Smooth muscle cell (in vitro differentiated cells): ENCODE measurements at regions not wholly inside any gene's neighbourhood (a gene's known extent, or its start where the extent isn't known, plus 50 kb on each side); places are given as distances from the start of the nearest gene placed in this dataset.

Experiments used
- DNase-seq: peaks from one replicate; lab custom pipeline; 2025; ENCODE audit not compliant: unreplicated experiment; lab: John Stamatoyannopoulos, UW
- H2AFZ ChIP-seq: fragments of 200-600 bp; sonication (generic); 2 replicates; pipeline ENCODE4 v1.6.0; 2016; ENCODE audit warnings: antibody characterized with exemption, low read depth, mild to moderate bottlenecking
- H3F3A ChIP-seq: fragments of 200-600 bp; sonication (generic); 2 replicates; pipeline ENCODE4 v1.6.0; 2017; ENCODE audit warnings: antibody characterized with exemption, low read depth
- H3K27ac ChIP-seq: fragments of 200-600 bp; sonication (generic); 2 replicates; pipeline ENCODE4 v1.5.1; 2016; ENCODE audit warnings: low read depth, mild to moderate bottlenecking
- H3K27me3 ChIP-seq: fragments of 200-600 bp; sonication (generic); 2 replicates; pipeline ENCODE4 v1.6.1; 2016; ENCODE audit warnings: low read depth, mild to moderate bottlenecking
- H3K36me3 ChIP-seq: fragments of 200-600 bp; sonication (generic); 2 replicates; pipeline ENCODE4 v1.5.1; 2016; ENCODE audit warnings: low read depth
- H3K4me1 ChIP-seq: fragments of 200-600 bp; sonication (generic); 2 replicates; pipeline ENCODE4 v1.5.1; 2016; ENCODE audit warnings: low read depth
- H3K4me2 ChIP-seq: fragments of 200-600 bp; sonication (generic); 2 replicates; pipeline ENCODE4 v1.6.0; 2016; ENCODE audit warnings: mild to moderate bottlenecking
- H3K4me3 ChIP-seq: fragments of 200-600 bp; sonication (generic); 2 replicates; pipeline ENCODE4 v1.5.1; 2016; ENCODE audit warnings: mild to moderate bottlenecking
- H3K79me2 ChIP-seq: fragments of 200-600 bp; sonication (generic); 2 replicates; pipeline ENCODE4 v1.6.0; 2016; ENCODE audit warnings: low read depth, mild to moderate bottlenecking
- H3K9ac ChIP-seq: fragments of 200-600 bp; sonication (generic); 2 replicates; pipeline ENCODE4 v1.6.0; 2016; ENCODE audit warnings: low read depth
- H3K9me3 ChIP-seq: fragments of 200-600 bp; sonication (generic); replicated peaks from 2 replicates; pipeline ENCODE4 v1.5.1; 2016; ENCODE audit warnings: low read depth
- H4K20me1 ChIP-seq: fragments of 200-600 bp; sonication (generic); 2 replicates; pipeline ENCODE4 v1.6.0; 2016; ENCODE audit warnings: low read depth
- CTCF ChIP-seq: fragments of 200-600 bp; sonication (generic); IDR thresholded peaks from 2 replicates; pipeline ENCODE4 v1.5.1; 2017; ENCODE audit warnings: borderline replicate concordance, mild to moderate bottlenecking, antibody characterized with exemption; ENCODE audit not compliant: insufficient read depth, poor library complexity, severe bottlenecking
- WGBS: methylation state at CpG from one replicate; pipeline ENCODE4 v1.1.7; 2016; ENCODE audit warnings: low lambda C conversion rate; 5-methylcytosine and 5-hydroxymethylcytosine counted together

GRCh38 chr6:19102936-19103335 lies 715.8 kb downstream of the RNF144B start:
- Histone ChIP-seq H3K4me1 (no peaks in the 10 kb centered on the region), H3K27ac (no peak overlapping the region), H3K4me2 (no peak overlapping the region), H3K27me3 (no peaks in the 10 kb centered on the region), H2AFZ (no peak overlapping the region), H3K36me3 (no peaks in the 10 kb centered on the region), H3K9ac (no peak overlapping the region), H3K9me3 (peaks cover 4% of the 10 kb centered on the region), H4K20me1 (no peaks in the 10 kb centered on the region), H3K79me2 (no peaks in the 10 kb centered on the region), H3K4me3 (no peak overlapping the region), H3F3A (no peaks in the 10 kb centered on the region)
- TF ChIP-seq CTCF: no peak
- no peak for DNase-seq
- 93% methylated on average over 3 of the region's 3 CpGs for whole genome bisulfite sequencing

- Histone ChIP-seq H3K9ac (no peak overlapping the region), H3K79me2 (no peaks in the 10 kb centered on the region), H3F3A (no peaks in the 10 kb centered on the region), H4K20me1 (no peaks in the 10 kb centered on the region), H3K4me1 (no peaks in the 10 kb centered on the region), H2AFZ (no peak overlapping the region), H3K4me3 (no peak overlapping the region), H3K36me3 (no peaks in the 10 kb centered on the region), H3K27me3 (no peaks in the 10 kb centered on the region), H3K4me2 (no peak overlapping the region), H3K27ac (no peak overlapping the region), H3K9me3 (no peaks in the 10 kb centered on the region)
- 100% methylated on average over 1 of the region's 1 CpG for WGBS
- TF ChIP-seq CTCF: no peak
- DNase-seq: no peak
Observed at GRCh38 chr6:19107468-19107867, 720.3 kb downstream of the RNF144B start.

GRCh38 chr6:19121521-19121920 lies 715.6 kb upstream of the ID4 start:
- no peaks in the 10 kb centered on the region for H3K27me3 ChIP-seq
- no peaks in the 10 kb centered on the region for H3K36me3 ChIP-seq
- H3K79me2 ChIP-seq: no peaks in the 10 kb centered on the region
- TF ChIP-seq CTCF: no peak
- H3K9ac ChIP-seq: no peak overlapping the region
- no peak overlapping the region for H3K4me3 ChIP-seq
- no peaks in the 10 kb centered on the region for H3F3A ChIP-seq
- no peaks in the 10 kb centered on the region for H3K4me1 ChIP-seq
- no peak overlapping the region for H3K4me2 ChIP-seq
- DNase-seq: no peak
- no peaks in the 10 kb centered on the region for H3K9me3 ChIP-seq
- no peaks in the 10 kb centered on the region for H4K20me1 ChIP-seq
- H2AFZ ChIP-seq: no peak overlapping the region
- H3K27ac ChIP-seq: no peak overlapping the region

- Histone ChIP-seq H3K27me3 (no peaks in the 10 kb centered on the region), H3F3A (no peaks in the 10 kb centered on the region), H3K4me2 (no peak overlapping the region), H3K4me3 (no peak overlapping the region), H3K9ac (no peak overlapping the region), H4K20me1 (no peaks in the 10 kb centered on the region), H3K27ac (no peak overlapping the region), H2AFZ (no peak overlapping the region), H3K79me2 (no peaks in the 10 kb centered on the region), H3K4me1 (no peaks in the 10 kb centered on the region), H3K9me3 (no peaks in the 10 kb centered on the region), H3K36me3 (no peaks in the 10 kb centered on the region)
- 84% methylated on average over 3 of the region's 3 CpGs for WGBS
- TF ChIP-seq CTCF: no peak
- no peak for DNase-seq
Observed at GRCh38 chr6:19127081-19127480, 710.1 kb upstream of the ID4 start.
